ENCODE measurements at regions not wholly inside any gene's neighbourhood (a gene's known extent, or its start where the extent isn't known, plus 50 kb on each side); places are given as distances from the start of the nearest gene placed in this dataset.
A peak's percentile ranks its signal among the peaks of the same experiment; 100 is the strongest.

- DNase-seq, result peak; percentile 85
Observed at GRCh38 chr5:74040065-74040551, 414.1 kb downstream of the ARHGEF28 start.

DNA sequence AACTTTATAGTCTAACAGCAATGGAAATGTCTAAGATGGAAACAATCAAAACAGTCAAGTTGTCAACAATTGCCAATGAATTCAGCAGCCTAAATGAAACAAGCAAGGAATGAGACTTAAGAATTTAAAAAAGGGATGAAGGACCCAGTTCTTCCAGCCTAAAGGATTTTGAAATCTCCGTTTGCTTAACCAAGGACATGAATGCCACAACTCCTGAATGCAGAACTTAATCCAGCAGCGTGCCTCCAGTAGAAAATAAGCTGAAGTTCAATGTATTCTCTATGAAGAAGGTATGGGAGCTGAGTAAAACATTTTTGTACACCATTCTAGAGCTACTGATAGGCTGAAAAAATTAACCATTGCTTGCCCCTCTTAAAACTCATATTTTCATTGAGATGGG is 411.3 kb downstream of the ARHGEF28 start:
- DNase-seq, result no peak

GRCh38 chr5:74035521-74035937 is 409.5 kb downstream of the ARHGEF28 start:
- DNase-seq, result peak; percentile 60

DNA sequence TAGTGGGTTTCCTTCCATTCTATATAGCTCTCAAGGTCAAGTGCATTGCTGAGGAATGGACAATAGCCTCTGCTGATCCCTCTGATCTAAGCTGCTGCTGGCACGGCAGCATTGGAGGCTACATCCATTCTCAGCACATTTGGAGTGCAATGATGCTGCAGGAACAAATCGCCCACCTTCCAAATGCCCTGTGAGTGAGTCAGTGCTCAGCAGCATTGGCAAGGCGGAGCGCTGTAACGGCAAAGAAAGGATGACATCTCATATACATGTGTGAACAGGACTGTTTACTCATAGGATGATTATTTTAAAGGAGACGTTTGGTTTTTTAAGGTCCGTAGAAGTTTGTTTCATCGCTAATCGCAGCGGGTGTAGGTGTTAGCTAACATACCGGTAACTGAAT is 408.7 kb downstream of the ARHGEF28 start:
- DNase-seq, result peak; percentile 74

- DNase-seq, result no peak
Observed at GRCh38 chr5:74032617-74033016, 406.6 kb downstream of the ARHGEF28 start.

DNA sequence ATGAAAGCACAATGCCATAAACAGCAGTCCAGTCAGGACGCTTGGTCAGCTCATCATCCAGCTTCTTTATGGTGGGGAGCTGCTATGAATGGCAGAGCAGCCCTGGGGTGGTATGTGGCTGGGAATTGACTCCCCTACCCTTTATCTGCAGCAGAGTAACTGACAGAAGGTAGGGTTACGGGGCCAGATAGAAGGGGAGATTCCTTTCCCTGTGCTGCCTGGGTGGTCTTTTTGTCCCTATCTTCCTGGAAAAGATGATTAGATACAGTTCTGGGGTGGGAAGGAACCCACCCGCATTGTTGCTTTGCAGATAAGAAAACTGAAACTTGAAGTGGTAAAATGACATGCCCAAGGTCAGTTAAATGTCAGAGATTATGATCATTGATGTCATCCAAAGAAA is 405.5 kb downstream of the ARHGEF28 start:
- DNase-seq, result no peak

- DNase-seq, result no peak
Observed at GRCh38 chr5:74030821-74031220, 404.8 kb downstream of the ARHGEF28 start.

DNA sequence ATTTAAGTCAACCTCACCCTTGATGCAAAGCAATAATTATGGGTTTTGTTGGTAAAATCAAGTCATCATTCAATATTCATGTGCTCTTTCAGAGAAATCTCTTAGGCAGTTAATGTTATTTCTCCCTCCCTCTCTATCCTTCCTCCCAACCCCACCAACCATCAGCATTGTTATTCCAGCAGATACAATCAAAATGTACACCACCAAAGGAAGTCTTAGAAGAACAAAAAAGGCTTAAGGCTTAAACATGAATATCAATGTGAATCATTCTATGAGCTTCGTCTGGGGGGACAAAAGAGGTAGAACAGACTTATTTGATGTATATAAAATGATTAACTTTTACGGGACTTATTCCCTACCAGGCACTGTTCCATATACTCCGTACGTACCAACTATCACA is 404.4 kb downstream of the ARHGEF28 start:
- DNase-seq, result no peak

DNA sequence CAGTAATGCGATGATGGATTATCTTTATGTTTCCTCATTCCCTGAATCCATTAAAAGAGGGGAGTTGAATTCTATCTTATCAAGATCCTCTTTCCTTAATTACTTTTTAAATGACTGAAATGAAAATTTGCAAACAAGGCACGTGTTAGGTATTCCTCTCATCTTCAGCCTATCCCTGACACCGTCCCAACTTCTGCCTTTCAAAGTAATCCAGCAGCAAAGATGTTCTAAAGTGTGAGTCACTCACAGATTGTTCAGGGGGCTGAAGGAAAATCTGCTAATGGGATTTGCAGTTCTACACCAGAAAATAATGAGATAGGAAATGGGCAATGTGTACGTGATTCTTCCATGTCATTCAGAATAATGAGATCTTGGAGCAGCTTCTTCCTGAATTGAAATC is 403.0 kb downstream of the ARHGEF28 start:
- DNase-seq, result no peak

- peak; percentile 77 for DNase-seq
Observed at GRCh38 chr5:74028406-74028805, 402.4 kb downstream of the ARHGEF28 start.

- DNase-seq, result peak; percentile 18
Observed at GRCh38 chr5:74027732-74028338, 401.8 kb downstream of the ARHGEF28 start.

DNA sequence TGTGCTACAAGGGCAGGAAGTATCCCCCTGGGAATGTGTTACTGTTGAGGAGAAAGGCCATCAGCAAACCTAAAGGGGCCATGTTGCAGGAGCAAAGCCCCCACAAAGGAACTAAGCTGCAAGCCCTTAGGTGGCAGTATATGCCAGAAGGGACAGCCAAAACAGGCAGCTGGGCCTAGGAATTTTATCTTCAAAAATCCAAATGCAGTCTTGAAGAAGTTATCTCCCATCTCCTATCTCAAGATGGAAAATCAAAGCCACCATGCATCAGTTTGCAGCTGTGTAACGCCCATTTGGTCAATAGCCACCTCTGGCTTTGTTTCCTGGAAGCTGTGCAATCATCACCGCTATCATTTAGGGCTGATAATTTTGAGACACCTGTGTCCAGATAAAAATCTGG is 400.3 kb downstream of the ARHGEF28 start:
- DNase-seq, result no peak

DNA sequence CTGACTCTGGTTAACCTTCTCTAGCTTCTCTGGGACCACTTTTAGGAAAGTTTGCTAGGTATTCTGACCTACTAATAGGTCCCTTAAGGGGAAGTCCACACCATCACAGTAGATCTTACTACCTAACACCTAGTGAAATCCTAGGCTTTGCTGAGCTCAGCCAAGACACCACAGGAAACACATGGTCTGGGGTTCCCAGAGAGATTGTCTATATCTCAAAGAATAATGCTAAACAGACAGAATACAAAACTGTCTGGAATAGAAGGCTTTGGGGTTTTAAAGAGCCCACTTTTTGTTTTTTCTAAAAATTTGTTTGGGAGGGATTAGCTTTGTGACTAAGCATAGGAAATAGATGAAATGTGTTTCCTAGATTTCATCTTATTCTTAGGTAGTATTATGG is 395.1 kb downstream of the ARHGEF28 start:
- DNase-seq, result no peak

DNA sequence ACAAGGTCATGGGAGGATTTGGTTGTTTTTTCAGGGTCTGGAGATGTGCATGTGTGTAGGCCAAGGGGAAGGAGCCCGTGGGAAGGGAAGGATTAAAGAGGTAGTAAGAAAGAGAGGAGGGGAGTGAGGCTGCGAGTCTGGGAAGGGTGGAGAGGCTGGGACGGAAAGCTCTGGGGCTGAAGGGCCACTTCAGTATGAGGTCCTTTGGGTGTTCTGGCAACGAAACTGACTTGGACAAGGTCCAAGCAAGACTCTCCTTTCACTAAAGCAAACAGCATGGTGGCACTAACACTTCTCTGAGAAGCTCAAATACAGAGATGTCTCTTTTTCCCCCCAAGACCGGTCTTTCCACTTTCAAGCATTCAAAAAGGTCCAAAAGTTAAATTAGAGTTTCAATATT is 394.5 kb downstream of the ARHGEF28 start:
- no peak for DNase-seq

DNA sequence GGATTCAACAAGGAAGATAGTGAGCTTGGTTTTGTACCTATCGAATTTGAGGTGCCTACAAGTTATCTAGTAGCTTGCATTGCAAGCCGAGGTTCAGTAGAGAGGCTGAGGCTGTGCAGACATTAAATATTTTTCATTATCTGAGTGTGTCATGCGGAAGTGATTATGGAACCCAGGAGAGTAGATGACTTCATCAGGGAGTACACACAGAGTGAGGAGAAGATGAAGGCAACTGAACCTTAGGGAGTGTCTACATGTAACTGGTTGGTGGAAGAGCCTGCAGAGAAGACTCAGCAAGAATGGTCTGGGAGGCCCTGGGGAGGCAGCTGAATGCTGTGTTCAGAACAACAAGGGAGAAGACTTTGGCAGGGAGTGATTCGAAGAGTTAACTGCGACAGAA is 393.9 kb downstream of the ARHGEF28 start:
- peak; percentile 49 for DNase-seq

DNA sequence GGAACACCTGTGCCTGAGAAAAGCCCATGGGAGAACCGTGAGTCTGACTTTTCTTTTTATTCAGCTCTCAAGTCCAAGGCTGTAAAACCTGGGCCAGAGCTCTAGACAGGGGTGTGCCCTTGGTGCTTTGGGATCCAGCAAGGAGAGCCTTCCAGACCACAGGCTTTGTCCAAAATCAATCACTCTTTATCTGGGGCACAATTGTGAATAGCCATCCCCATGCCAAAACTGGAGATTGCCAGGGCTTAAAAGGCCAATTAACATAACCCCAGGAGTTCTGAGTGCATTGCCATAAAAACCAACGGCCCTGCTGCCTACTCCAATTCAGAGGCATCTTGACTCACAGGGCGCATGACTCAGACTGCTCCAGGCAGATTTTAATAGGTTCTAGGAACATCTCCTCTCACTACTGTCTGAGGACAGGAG is 391.8 kb downstream of the ARHGEF28 start:
- DNase-seq, result peak; percentile 83

- peak; percentile 67 for DNase-seq
Observed at GRCh38 chr5:74017112-74017511, 391.1 kb downstream of the ARHGEF28 start.

DNA sequence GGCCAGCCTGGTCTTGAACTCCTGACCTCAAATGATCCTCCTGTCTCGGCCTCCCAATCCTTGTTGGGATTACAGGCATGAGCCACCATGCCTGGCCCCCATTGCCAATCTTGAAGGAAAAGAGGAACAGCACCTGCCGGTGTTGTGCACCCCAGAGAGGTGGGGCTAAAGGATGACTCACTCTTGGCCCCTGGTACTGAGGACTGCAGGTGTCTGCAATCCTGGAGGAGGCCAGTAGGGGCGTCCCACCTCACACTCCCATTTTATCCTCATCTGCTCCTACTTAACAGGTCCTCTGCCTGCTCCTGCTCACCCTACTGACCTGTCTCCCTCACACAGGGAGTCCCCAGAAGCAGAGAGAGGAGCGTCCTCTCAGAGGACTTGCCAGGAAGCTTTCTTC is 390.4 kb downstream of the ARHGEF28 start:
- DNase-seq, result no peak

DNA sequence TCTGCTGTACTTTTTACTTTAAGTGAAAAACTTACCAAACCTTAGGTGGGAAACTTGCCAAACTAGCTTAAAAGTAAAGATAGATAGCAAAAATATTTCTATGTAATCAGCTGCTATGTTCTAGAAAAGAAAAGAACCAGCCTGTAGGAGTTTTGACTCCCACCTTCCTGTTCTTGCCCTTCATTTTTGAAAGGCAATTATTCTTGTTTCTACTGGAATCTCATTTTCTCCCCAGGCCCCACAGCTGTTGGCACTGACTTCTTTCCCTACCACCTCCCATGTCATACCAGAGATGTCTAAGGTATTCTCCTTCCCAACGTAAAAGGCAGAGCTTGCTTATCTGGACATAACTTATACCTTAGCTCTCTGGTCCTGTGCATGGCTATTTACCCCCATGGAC is 389.7 kb downstream of the ARHGEF28 start:
- peak; percentile 84 for DNase-seq

DNA sequence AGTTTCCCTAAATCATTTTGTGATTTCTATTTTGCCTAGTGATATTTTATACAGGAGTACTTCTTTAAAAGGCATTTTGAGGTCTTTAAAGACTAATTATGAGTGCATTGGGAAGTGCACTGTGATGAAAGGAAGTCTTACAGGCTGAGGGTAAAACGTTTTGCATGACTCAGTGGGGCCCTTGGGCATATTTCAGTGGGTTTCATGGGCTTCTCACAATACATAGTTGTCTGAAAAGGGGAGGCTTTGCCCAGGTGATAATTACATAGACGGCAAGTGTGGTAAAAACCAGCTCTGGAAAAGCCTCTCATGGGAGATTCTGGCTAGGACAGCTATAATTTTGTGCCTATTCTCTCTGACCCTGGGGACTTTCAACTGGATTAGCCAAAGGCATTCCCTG is 387.2 kb downstream of the ARHGEF28 start:
- no peak for DNase-seq

DNA sequence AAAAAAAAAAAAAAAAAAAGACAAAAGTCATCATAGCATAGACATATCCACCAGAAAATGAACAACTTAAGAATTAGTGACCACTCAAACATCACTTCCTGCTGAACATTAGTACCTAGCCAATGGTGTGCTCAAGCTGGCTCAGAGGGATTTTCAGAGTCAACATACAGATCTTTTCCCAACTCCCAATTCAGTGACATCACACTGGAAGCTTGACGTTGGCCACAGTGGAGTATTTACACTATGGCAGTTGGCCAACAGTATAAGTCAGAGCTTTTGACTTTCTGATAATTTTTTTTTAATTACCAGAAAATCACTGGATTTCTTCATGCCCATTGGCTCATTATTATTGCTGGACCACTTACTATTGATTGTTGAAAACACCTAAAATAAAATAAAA is 383.5 kb downstream of the ARHGEF28 start:
- DNase-seq, result no peak

DNA sequence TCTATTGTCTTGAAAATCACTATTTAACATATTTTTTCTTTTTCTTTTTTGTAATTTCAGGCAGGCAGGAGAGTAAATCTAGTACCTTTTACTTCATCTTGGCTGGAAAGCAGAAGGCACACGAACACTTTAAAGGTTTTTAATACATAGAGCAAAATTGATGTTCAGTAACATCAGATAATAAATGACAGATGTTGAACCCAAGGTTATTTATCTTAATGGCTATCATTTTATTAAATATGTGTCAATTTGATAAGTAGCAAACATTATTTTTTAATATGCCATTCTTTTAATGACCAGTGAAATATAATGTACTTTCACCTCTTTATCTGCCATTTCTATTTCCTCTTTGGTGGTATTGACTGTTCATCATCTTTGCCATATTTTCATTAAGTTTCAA is 381.2 kb downstream of the ARHGEF28 start:
- DNase-seq, result no peak

- DNase-seq, result no peak
Observed at GRCh38 chr5:73999297-73999696, 373.3 kb downstream of the ARHGEF28 start.

DNA sequence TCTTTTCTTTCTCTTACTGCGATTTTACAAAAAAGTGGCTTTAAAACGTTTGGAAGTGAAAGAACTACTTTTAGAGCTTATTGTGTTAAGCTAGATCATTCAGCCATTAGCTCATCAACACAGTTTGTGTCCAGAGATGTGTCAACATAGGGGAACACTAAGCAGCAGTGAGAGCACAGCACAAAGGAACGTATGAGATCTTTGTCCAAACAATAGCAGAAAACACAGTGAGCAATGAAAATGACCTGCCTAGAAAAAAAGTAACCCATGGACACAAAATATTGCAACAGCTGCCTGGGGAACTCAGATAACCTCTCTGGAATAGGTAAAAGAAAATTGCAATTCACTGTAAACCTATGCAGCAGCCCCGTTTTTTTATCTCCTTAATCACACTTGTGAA is 372.5 kb downstream of the ARHGEF28 start:
- no peak for DNase-seq

GRCh38 chr5:73997960-73998359 is 372.0 kb downstream of the ARHGEF28 start:
- no peak for DNase-seq
